GM21786 (cell line): ENCODE measurements at regions not wholly inside any gene's neighbourhood (a gene's known extent, or its start where the extent isn't known, plus 50 kb on each side); places are given as distances from the start of the nearest gene placed in this dataset.

ENCODE experiments used
- ATAC-seq: cut with Tn5 transposase; IDR thresholded peaks from one replicate; pipeline ENCODE4 v1.9.1; 2021; ENCODE audit not compliant: unreplicated experiment

DNA sequence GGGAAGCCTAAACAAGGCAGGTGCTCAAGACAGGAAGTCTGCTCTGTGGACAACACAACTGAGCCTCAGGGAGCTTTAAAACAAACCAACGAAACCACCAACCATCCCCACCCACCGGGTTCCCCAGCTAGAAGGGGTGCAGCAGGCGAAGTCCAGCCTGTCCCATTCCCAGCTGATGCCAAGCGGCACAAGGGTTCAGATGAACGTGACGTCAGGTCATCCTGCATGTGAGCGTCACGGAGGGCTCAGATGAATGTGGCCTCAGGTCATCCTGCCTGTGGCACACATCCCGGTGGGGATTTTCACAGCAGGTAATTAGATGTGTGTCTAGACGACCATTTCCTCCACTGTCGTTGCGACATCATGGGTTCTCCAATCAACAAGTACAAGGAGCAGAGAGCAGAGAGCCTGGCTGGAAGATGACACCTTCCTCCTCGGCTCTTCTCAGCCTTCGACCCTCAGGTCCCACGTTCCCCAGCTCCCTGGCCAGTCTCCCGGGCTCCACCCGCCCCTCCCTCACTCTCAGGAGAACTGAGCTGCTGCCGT, 246.5 kb downstream of the FOXL1 start:
- ATAC-seq, result no peak

DNA sequence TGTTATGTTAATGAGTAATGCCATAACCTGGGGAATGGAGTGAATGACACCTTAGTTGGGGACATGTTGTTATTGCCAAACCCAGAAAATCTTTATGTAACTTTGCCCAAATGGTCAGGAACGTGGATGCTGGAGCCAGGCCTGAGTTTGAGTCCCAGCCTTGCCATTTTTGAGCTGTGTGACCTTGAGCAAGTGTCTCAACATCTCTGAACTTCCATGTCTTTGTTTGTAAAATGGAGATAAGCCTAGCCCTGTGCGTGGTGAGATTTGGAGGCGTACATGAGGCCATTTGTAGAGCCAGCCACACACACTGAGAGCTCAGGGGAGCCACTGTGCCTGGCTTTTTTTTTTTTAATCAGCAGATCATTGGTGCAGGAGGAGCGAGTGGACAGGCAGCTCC, 247.3 kb downstream of the FOXL1 start:
- no peak for ATAC-seq

DNA sequence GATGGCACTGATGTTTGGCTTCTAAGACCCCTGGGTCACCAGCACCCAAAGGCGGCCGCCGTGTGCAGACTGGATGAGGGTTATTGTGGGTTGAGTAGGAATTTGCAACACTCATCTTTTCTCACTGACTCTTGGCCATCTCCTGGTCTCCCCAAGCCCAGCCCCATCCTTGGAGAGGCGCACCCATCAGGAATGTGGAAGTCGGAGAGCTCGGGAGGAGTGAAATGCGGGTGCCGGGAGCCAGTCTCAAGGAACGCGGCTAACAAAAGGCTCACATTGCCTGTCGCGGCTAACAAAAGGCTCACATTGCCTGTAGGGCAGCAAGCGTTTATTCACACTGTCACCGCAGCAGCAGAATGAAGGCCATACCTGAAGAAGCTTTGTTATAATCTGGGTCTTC, 248.6 kb downstream of the FOXL1 start:
- ATAC-seq, result no peak

DNA sequence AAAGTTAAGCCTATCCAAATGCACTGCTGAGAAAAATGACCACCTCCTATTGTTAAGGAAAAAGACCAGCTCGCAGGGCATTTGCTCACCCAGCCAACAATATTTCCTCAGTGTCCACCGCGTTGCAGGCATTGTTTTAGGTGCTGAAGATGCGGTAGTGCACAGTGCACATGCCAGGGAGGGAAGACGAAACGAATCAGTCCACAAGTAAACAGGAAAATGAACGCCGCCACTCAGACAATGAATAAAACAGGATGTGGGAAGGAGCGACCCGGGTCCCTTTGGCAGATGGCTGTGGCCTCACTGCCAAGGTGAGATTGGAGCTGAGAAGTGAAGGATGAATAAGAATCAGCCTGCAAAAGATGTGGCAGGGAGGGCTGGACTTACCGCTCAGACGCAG, 249.2 kb downstream of the FOXL1 start:
- ATAC-seq, result no peak

DNA sequence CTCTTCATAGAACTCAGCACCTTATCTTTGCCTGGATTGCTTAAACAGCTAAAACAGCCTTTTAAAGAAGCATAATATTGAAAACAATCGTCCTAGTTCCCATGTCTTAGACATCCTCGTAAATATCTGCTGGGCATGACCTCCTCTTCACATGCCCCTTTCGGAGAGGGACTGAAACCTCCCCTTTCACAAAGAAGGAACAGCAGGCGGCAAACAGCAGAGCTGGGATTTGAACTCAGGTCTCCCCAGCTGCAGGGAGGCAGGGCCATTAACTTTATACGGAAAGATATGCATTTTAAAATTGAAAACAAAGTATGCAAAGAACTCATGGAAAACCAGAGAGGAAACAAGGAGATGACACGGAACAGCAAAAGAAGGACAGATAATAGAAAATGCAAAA, 249.9 kb downstream of the FOXL1 start:
- no peak for ATAC-seq

DNA sequence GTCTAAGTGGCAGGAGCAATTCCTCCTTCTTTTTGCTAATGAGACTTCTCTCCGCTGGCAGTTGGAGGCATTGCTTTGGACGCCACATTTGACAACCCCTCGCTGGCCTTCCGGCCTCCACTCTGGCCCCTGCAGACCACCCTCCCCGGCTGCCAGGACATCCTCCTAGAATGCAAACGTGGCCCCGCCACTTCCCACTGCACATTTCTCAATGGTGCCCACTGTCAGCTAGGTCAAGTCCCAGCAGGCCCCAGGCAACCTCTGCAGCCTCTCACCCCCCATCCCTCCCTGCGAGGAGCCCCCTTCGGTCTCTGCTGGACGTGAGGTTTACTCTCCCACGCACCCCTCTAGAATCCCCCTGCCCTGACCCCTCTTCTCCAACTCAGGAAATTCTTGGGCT, 250.3 kb downstream of the FOXL1 start:
- ATAC-seq, result no peak

DNA sequence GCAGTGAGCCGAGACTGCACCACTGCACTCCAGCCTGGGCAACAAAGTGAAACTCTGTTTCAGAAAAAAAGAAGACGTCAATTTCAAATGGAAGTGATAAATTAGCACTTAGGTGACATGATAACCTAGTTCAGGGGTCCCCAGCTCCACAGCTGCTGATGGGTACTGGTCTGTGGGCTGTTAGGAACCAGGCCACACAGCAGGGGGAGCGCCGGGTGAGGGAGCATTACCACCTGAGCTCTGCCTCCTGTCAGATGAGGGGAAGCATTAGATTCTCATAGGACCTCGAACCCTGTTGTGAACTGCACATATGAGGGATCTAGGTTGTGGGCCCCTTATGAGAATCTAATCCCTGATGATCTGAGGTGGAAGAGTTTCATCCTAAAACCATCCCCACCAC, 253.0 kb downstream of the FOXL1 start:
- ATAC-seq, result no peak

DNA sequence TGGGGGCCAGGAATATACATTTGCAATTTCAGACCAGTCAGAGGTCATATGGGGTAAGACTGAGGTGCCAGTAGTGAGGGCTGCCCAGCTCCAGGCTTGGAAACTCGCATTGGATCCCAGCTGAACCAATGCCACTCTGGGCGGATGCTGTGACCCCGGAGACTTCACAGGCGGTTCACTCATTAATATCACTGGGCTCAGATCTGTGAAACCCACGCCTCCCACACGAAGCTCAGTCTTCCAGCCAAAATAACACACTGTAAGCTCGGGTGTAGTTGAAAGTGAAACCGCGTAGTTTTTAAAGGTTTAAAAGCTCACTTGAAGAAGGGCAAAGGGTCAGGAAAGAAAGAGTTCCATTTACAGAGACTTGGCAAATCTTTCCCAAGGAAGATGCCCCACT, 254.8 kb downstream of the FOXL1 start:
- ATAC-seq, result no peak

DNA sequence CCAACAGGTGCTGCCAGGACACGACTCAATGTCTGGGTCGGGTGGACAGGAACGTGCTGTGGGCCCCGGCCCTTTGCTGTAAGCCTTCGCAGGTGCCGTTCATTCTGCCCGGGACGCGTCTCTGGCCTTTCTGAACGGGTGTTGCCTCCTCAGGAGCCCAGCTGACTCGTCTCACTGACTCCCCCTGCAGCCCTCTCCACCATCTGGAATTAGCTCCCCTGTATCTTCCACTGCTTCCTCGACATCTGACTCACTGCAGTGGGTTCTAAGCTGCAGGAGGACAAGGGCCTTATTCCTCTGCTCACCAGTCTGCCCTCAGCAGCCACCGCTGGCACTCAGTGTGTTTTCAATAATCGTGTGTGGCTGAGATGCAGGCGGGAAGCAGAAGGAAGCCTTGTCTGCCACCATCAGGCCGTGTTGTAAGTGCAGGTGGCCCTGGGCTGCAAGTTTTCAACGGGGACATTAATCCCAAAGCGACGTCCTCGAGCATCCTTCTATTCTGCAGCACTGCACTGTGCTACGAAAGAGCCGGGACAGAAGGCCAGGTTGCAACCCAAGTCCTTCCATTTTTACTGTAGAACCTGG, 256.2 kb downstream of the FOXL1 start:
- ATAC-seq, result no peak

DNA sequence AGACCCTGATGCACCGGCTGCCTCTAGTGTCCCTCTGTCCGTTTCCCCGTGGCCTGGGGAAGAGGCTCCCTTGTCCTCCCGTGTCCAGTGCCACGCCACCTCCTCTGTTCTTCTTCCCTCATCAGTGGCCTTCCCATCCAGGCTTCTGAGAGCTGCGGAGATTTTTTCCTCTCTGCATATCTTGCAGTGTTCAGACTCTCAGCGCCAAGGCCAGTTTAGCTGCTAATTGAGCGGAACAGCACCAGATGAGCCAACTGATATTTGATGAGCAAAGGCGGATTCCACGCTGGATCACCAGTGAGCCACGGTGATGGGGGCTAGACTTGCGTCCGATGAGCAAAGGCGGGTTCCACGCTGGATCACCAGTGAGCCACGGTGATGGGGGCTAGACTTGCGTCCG, 257.6 kb downstream of the FOXL1 start:
- no peak for ATAC-seq

DNA sequence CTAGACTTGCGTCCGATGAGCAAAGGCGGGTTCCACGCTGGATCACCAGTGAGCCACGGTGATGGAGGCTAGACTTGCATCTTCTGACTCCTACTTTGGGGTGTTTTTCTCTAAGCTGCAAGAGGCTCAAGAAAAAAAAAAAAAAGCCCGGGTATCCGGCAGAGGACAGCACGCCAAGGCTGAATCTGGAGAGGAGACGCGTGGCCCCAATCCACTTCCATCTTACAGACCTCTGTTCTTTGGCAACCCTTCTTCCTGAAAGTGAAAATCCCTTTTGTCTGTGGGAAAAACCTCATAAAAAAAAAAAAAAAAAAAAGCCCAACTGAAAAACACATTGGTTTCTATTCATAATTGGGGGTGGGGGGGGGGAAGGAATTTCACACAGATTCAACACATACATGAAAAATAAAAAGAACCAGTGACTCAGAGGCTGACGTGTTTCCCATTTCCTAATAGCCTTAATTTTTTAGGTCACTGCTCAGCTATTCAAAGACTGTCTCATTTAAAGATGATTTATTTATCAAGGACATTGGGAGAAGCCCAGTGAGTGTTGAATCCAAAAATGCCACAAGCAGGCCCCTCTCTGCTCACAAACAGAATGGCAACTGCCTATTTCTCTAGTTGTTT, 258.3 kb downstream of the FOXL1 start:
- ATAC-seq, result no peak

DNA sequence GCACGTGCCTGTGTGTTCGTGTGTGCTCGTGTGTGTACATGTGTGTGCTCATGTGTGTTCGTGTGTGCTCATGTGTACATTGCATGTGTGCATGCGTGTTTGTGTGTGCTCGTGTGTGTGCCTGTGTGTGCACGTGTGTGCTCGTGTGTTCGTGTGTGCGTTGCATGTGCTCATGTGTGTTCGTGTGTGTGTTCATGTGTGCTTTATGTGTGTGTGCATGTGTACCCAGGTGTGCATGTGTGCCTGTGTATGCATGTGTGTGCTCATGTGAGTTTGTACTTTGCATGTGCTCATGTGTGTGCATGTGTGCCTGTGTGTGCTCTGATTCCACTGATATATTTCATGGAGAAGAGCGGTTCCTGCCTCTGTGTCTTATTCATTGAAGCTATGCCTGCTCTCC, 265.5 kb downstream of the FOXL1 start:
- ATAC-seq, result no peak

DNA sequence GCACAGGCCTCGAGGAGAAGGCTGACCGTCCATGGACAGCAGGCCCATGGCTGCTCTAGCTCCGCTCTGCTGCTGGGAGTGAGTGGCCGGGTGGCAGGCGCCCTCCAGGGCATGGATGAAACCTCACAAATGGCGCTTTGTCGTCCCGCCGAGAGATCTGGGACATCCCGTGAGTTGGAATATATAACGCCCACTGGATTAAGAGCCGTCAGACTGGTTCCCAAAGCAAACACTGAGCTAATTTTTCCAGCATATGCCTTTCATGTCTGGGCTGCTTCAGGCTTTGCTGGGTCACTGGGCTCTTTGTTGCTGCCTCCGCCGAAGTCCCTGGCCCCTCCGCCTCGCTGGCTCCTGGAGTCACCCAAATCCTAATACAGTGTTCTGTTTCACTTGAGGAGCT, 266.3 kb downstream of the FOXL1 start:
- no peak for ATAC-seq

DNA sequence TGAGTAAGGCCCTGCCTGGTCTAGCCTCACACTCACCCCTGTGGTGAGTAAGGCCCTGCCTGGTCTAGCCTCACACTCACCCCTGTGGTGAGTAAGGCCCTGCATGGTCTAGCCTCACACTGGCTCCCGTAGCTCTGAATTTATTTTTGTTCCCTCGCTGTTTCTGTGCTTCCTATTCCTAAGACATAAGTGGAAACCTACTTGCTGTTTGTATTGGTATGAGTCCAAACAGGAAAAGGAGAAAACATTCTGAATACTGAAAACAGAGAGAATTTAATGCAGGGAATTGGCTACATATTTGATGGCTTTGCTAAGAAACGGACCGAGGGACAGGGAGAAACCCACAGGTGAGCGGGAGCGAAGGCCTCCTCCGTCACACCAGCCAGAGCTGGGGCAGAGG, 267.8 kb downstream of the FOXL1 start:
- no peak for ATAC-seq

DNA sequence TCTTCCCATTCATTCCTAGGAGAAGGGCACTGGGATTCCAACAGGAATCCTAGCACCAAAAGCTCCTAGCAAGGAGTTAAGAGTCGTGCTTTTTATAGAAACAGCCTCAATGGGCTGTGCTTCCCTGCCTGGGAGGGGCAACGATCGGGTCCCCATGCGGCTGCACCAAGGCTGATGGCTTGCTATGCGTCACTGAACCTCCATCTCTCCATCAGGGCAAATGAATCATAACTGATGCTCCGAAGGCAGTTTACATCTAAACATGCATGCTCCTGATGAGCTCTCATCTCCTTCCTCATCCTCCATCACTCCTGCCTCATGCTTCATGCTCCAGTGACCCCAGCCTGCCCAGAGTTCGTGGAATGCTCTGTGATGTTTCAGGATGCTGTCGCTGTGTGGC, 270.5 kb downstream of the FOXL1 start:
- ATAC-seq, result no peak

DNA sequence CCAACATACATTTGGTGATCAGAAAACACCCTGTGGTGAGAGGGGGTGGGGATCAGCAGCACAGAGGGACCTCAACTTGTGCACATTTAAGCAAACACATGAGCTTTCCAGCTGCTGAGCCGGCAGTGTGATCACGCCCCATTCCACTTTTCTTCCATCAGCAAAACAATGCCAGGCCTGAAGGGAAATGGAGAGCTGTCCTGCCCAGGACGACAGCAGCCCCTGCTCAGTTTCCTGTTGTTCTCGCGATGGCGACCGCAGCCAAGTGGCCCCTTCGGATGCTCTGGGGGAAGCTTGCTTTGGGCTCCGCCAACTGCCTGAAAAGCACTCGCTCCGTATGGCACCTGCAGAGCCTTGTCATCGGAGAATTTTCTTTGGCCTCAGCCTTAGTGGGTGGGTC, 272.3 kb downstream of the FOXL1 start:
- no peak for ATAC-seq

DNA sequence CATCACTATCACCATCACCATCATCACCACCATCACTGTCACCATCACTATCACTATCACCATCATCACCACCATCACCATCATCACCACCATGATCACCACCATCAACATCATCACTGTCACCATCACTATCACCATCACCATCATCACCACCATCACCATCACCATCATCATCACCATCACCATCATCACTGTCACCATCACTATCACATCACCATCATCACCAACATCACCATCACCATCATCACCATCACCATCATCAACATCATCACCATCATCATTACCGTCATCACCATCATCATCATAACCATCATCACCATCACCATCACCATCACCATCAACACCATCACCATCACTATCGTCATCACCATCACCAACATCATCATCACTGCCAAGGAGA, 273.8 kb downstream of the FOXL1 start:
- ATAC-seq, result no peak

DNA sequence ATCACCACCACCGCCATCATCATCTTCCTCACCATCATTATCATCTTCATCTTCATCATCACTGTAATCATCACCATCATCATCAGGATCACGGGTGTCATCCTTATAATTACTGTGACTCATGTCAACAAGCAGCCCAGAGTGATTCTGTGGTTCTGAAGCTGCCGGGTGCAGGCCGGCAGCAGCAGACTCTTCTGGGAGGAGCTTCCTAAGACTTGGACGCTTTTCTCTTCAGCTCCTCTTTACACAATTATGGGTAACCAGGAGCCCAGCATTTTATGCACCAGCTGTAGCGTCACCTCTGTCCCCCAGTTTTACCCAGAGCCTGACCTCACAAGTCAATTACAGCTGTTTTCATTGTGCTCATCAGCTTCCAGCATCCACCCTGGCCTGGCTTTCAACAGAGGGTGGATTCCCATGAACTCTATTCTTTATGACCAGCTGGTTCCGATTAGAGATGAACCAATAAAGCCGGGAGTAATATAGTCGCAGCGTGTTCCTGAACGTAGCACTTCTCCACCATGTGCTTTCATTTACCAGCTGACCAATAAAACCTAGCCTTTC, 275.8 kb downstream of the FOXL1 start:
- no peak for ATAC-seq

DNA sequence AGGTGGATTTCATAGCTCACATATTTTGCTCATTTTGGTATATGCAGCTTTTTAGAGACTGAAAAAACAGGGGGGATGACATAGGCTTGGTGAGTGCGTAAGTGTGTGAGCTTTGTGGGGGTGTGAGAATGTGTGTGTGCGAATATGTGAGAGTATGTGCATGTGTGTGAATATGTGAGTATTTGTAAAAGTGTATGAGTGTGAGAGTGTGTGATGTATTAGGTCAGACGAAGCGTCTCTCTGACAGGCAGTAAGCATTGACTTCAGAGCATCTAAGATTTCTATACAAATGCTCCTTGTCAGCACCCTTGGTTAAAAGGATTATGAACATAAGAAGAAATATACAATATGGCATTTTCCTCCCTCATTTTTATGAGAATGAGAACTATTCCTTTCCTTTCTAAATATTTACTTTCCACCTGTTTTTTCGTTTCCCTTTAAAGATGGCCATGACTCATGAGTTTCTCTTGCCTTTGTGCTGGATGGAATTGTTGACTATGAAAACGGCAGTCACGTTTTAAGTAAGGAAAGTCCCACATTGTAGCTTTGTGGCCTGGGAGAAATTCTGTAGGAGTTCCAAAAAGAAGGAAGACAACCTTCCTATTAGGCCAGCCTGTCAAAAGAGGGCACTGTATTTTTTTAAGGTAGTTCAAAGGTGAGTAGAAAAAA, 276.4 kb downstream of the FOXL1 start:
- no peak for ATAC-seq

DNA sequence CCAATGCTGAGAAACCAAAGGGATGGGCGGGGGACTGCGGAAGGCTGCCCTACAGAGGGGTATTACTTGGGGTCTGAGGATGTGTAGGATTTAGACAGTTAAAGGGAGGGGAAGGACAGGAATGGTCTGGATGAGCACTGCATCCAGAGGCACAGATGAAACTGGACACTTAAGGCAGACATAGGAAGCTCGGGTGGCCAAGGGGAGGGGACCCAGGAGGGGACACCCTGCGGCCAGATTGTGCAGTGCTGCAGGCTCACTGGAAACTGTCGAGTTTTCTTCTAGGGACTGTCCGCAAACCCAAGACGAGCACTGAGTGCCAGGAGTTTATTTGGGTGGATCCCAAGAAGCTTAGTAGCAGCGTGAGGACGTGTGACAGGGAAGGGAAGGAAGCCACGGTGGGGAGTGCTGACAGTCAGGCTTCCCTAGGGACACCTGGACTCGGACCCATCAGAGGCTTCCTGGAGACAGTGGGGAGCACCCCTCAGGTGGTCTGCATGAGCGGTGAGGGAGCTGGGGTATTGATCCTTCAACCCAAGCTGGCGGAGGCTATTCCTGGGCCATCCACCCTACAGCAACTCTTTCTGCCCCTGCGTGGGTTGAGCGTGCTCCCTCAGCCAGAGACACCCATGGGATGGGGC, 278.7 kb downstream of the FOXL1 start:
- ATAC-seq, result no peak

DNA sequence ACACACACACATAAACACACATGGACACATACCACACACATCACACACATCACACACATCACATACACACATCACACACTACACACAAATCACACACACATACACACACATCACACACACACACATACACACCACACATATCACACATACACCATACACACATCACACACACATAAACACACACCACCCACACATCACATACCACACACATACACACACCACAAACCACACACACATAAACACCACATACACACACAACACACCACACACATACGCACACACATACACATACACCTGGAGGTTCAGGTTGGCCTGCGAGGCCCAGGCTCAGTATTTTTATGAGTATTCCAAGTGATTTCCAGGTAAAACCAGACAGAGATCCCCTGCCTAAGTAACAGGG, 279.5 kb downstream of the FOXL1 start:
- ATAC-seq, result no peak

DNA sequence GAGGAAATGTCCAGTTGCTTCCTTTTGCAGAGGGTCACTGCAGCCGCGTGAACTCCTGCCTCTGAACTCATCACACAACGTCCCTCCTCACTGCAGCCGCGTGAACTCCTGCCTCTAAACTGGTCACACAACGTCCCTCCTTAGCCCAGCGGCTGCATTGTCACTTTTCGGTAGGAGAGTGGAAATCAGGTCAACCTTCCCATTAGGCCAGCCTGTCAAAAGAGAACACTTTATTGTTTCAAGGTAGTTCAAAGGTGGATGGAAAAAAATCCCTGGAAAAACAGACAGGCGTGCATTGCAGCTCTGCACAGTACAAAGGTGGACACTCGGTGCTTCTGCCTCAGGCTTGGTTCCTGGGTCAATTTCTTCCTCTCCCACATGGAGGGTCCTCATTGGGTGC, 280.2 kb downstream of the FOXL1 start:
- ATAC-seq, result no peak
